ENCODE measurements at regions not wholly inside any gene's neighbourhood (a gene's known extent, or its start where the extent isn't known, plus 50 kb on each side); places are given as distances from the start of the nearest gene placed in this dataset.

GRCh38 chr10:33396279-33396678 lies 61.8 kb upstream of the NRP1 start:
- TF ChIP-seq EZH2 (IDR thresholded peaks at IDR 0.05; ENCODE audit: borderline replicate concordance, insufficient read depth, low read depth, low read length, poor library complexity, severe bottlenecking) (no peak), CTCF (IDR thresholded peaks at IDR 0.05) (no peak)

Data from B cell (primary cell).